Peyer's patch (tissue), 4 donors: ENCODE measurements at regions not wholly inside any gene's neighbourhood (a gene's known extent, or its start where the extent isn't known, plus 50 kb on each side); places are given as distances from the start of the nearest gene placed in this dataset.

Experiments
- POLR2A ChIP-seq, 2 donors: fragments of 450-650 bp; IDR thresholded peaks; one replicate each; pipeline ENCODE4 v1.5.1; 2017; ENCODE audit warnings: antibody characterized with exemption in 2 of 2, mild to moderate bottlenecking in 2 of 2, moderate library complexity in 2 of 2
- TF ChIP-seq, protein P1 (sequence below), 6 experiments: fragments of 450-650 bp in 4 of 6; fragments of 200-600 bp in 2 of 6; sonication (generic) in 1 of 6; IDR thresholded peaks; one replicate each; pipeline ENCODE4 v1.5.1; 2017 to 2019; ENCODE audit warnings: antibody characterized with exemption in 6 of 6, mild to moderate bottlenecking in 3 of 6, moderate library complexity in 1 of 6

DNA sequence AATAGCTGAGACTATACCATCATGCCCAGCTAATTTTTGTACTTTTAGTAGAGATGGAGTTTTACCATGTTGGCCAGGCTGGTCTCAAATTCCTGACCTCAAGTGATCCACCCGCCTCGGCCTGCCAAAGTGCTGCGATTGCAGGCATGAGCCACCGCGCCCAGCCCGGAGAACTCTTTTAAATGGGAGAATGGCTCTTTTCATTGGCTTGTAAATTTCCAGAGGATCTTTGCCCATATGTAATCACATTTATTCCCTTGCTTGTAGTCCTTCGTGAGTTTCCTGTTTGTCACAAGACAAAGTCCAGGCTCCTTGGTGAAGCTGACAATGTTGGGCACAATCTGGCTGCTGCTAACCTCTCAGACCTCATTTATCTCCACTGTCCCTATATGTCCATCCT is 135.1 kb downstream of the CEP57L1 start:
- TF ChIP-seq, protein P1, sequence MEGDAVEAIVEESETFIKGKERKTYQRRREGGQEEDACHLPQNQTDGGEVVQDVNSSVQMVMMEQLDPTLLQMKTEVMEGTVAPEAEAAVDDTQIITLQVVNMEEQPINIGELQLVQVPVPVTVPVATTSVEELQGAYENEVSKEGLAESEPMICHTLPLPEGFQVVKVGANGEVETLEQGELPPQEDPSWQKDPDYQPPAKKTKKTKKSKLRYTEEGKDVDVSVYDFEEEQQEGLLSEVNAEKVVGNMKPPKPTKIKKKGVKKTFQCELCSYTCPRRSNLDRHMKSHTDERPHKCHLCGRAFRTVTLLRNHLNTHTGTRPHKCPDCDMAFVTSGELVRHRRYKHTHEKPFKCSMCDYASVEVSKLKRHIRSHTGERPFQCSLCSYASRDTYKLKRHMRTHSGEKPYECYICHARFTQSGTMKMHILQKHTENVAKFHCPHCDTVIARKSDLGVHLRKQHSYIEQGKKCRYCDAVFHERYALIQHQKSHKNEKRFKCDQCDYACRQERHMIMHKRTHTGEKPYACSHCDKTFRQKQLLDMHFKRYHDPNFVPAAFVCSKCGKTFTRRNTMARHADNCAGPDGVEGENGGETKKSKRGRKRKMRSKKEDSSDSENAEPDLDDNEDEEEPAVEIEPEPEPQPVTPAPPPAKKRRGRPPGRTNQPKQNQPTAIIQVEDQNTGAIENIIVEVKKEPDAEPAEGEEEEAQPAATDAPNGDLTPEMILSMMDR (IDR thresholded peaks at IDR 0.05): no peak
- peak in 1 of 2 donors; percentile 20 for TF ChIP-seq POLR2A (IDR thresholded peaks at IDR 0.05)
